GM19043 (cell line): ENCODE measurements at regions not wholly inside any gene's neighbourhood (a gene's known extent, or its start where the extent isn't known, plus 50 kb on each side); places are given as distances from the start of the nearest gene placed in this dataset.
"Not testable (repeated sequence)": the region's sequence is repeated elsewhere in the genome, so short reads cannot be mapped to it uniquely, and the experiment has no call there.

ENCODE experiments used
- ATAC-seq: cut with Tn5 transposase; IDR thresholded peaks from one replicate; pipeline ENCODE4 v1.9.1; 2021; ENCODE audit warnings: low read depth; ENCODE audit not compliant: unreplicated experiment

DNA sequence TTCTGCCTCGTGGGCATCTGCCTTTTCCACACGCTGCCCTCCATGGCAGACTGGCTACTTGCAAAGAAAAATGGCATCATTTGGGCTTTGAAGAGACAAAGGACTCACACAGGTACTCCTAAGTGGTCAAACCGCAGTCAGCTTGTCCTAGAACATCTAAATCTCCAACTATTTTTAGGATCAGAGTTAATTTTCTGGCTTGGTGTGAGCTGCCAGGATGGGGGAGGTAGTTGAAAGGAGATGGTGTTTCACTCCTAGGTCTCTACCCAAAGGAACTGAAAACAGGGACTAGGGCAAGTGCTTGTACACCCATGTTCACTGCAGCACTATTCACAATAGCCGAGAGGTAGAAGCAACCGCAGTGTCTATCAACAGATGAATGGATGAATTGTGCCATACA, 107.9 kb upstream of the ATL2 start:
- no peak for ATAC-seq

DNA sequence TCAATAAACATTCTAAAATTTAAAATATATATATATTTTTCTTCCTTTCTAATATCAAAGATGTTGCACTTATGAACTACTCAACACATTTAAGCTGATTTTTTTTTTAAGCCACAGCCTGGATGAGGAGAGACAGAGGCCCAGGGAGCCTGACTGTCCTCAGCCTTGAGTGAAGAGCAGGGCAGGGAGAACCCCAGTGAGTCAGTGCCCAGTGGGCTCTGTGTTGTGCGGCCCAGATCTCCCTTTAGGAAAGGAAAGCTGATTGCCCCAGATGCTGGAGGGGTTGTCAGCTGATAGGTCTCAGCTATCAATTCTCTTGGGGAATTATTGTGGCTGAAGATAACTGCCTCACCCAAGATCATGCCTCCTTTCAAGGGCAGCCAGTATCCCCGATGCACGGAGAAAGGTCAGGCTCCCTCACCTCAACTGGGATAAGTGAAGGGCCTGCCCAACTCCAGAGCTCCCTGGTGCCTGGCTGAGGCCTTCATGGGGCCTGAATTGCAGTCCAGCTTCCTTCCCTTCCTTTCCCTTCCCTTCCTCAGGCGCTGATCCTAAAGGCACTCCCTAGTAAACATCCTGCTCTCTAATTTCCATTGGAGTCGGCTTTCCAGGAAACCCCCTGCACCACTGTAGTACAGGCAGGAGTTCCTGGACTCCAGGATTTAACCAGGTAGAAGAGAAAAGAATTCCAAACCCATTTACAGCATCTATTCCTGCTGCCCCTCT, 106.9 kb upstream of the ATL2 start:
- ATAC-seq = no peak

DNA sequence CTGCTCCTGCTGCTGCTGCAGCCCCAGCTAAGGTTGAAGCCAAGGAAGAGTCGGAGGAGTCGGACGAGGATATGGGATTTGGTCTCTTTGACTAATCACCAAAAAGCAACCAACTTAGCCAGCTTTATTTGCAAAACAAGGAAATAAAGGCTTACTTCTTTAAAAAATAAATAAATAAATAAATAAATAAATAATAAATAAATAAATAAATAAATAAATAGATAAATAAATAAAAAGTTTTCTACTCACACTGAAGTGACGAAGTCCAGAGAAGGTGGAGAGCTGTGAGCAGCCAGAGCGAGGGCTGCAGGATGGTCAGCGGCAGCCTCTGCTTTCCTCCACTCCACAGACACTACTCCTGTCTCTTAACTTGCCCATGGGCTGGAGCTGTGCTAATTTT, 105.6 kb upstream of the ATL2 start:
- ATAC-seq = not testable (repeated sequence)

DNA sequence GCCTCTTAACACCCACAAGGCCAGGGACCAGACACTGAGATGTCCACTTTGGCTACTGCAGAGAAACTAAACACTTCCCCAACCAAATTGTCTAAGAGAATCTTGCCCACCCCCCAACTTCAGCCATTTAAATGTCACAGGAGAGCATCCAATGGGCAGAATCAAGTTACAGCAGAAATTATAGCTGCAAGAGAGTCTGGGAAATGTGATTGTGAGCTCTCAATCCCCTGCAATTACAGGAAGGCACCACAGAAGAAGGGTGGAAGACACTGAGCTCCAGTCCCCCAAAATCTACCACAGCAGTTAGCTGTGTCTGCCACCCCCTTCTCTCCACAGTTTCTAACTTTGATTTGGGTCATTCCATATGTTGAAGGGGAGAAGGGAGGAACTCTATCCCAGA, 103.5 kb upstream of the ATL2 start:
- ATAC-seq = no peak

DNA sequence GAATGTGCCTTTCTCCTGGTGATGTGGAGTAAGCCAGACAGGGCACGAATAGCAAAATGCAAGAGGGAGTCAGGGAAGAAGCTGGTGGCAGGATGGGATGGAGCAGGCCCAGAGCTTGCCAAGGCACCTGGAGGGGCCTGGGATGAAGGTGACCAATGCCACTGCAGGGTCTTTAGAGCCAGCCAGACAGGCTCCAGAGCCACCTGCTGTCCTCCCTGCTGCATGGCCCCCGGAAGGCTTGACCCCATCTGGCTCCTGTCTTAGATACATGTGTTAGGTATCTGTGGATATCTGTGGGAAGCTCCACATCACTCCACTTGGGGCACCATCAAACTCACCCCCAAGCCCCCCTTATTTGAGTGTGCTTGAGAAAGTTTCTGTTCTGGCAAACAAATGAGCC, 99.9 kb upstream of the ATL2 start:
- no peak for ATAC-seq

DNA sequence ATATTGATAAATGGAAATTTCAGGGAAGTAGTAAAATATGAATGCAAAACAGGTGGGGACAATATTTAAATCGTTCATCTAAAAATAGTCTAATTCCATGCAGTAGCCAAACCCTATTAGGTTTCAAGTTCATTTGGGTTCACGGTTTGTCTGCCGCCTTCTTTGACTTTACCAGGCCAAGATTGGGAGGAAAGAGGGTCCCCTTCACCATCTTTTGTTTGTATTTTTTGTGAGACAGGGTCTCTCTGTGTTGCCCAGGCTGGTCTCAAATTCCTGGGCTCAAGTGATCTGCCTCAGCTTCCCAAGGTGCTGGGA, 98.5 kb upstream of the ATL2 start:
- ATAC-seq = no peak

DNA sequence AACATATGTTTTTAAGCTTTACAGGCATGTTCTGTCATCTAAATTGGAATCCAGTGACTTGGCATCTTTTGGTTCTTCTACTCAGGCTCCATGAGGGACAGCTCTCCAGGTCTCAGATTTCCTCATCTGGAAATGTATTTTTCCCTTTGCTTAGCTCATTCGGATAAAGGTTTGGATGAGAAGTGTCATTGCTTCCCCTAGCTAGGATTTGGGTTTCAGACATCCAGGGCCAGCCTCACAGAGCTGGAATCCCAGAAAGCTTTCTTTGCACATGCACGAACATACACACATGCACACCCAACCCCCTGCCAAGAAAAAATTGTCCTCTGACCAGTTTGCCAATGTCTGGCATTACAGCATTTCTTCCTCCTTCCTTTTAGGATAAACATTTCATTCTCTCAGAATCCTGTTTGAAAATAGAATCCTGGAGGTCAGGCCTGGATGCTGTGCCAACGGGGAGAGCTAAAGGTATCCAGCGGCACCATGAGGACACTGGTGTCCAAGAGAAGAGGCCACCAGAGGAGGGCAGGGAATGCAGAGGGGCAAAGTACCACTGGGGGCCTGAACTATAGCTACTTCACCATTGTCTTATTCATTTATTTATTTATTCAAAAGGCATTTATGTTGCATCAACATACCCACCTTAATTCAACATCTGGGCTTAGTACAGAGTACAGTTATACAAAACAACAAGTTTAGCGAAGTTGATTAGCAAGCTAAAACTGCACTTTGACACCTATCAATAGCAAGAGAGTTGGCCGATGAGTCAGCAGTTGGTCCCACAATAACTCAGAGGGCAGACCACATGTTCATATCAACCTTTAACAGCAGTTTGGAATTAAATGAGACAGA, 97.9 kb upstream of the ATL2 start:
- ATAC-seq = no peak

DNA sequence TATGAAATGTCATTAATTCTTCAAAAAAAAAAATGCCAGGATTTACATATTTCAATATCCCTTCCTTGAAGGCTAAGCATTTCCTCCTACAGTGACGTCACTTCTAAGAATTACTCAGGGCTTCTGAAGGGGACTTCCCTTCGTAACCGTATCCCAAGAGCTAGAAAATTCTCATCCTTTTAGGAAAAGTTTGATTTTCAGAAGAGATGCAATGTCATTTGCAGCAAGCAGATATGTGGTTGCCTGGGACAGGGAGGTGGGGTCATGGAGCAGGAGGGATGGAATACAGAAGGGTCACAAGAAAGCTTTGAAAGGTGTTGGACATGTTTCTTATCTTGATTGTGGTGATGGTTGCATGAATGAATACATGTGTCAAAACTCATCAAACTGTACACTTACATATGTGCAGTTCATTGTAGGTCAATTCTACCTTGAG, 97.0 kb upstream of the ATL2 start:
- no peak for ATAC-seq

DNA sequence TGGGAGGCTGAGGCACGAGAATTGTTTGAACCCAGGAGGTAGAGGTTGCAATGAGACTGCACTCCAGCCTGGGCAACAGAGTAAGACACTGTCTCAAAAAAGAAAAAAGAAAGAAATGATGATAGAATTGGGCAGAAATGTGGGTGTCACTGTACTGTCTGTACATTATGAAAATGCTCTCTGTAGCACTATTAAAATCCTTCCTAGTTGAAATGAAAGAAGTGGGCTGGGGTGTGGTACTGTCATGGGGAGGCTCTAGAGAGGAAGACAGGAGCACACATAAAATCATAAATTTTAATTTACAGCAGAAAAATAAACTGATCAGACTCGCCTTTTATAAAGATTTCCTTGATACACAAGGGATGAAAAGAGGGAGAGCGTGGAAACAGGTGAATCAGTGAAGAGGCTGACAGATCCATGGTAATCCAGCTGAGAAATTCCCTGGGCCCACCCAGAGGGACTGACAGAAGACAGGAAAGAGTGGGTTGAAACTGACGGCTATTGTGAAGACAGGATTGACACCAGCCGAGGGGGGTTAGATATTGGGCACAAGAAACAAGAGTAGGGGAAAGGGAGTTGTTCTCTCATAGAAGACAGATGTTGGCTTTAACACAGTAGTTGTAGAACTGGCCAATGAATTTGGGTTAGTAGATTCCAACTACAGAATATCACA, 96.4 kb upstream of the ATL2 start:
- ATAC-seq = no peak

DNA sequence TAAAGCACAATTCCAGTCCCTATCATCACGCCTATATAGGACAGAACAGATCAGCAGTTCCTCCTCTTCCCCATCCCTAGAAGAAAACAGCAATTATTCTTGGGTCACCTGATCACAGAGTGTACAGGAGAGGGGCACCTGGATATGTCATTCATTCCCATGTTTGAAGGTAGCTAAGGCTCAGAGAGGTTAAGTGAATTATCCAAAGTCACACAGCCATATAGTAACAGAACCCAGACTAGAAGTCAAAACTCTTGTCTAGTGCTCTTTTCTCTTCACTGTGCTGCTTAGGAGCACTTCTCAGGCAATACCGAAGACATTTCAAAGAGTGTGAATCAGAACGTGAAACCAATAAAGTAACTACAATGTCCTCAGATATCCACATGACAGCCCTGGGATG, 93.0 kb upstream of the ATL2 start:
- no peak for ATAC-seq

DNA sequence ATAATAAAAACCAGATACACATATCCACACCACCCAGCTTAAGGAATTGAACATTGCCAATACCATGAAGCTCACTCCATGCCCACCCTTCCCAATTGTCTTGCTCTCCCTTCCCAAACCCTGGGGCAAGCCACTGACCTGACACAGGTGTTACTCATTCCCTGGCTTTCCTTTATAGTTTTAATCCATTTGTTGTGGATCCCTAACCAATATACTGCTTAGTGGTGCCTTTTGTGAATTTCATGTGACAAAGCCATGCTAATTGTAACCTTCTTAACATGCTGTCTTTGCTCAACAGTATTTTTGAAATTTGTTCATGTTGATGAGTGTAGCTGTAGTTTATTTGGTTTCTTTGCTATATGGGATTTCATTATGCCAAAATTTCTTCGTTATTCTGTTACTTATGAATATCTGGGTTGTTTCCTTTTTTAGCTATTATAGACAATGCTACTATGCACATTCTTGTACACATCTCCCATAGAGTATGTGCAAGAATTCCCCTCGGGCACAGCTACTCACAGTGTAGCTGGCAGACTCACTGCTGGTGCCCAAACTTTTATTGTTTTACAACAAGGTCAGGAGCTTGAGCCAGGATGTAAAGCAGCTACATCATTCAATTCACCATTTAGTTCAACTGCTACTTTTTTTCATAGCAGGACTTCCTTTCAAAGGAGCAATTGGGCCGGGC, 90.8 kb upstream of the ATL2 start:
- ATAC-seq = no peak

DNA sequence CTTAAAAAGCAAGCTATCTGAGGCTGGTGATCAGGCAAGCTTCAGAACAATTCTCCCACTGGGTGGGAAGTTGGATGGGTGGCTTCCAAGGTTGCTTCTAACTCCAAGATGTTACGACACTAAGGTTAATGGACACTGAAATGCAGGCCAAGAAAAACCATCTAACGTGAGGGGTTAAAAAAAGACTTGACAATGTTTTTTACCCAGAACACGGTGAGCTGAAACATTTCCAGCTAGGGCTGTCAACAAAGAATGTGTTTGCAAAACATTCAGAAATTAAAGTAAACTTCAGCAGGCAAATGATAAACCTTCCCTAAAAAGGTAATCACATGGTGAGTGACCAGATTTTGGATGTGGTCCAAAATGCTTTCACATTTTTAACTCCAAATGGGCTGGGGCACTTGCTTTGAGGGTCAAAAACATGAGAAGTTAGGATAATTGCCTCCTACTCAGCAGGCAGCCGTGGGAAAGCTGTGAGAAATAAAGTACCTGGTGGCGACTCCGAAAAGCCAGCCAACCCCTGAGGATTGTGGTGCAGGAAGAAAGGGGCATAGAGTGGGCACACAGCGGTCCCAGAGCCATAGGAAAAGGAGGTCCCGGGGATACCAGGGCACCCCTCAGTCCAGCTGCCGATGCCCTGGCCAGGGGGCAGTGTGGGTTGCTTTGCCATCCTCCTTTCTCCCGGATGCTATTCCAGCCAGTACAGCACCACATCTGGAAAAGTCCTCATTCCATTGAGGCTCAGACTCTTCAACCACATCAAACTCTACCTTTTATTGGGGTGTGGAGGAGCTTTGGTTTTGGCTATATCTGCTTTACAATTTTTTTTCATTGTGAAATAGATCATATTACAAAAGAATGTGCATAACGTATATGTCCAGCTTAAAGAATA, 90.0 kb upstream of the ATL2 start:
- ATAC-seq = no peak

DNA sequence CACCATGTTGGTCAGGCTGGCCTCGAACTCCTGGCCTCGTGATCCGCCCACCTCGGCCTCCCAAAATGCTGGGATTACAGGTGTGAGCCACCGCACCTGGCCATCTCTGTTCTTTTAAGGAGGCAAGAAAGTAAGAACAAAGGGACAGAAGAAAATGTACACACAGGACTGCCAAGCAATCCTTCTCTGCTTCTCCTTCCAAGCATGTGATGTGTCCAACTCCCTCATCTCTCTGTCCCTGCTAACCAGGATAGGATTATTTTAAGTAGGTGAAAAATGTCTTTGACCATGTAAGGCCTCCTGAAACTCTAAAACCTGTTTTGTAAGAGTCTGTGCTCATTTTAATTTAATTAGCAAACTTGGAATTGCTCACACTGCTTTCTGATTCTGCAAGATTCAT, 89.3 kb upstream of the ATL2 start:
- ATAC-seq = no peak

DNA sequence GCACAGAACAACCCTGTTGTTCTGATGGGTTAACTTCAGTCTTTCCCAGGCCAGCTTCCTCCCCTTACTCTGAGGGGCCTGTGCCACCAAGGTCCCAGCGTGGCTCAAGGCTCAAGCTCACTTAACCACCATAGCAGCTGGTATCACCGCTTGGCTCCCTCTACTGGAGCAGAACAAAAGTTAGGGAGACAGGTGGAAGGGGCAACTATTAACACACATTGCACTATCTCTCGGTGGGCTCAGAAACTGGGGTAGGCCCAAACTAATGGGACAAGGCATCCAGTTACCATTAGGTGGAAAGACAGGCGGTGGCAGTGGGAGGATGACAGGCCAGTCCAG, 88.7 kb upstream of the ATL2 start:
- no peak for ATAC-seq

DNA sequence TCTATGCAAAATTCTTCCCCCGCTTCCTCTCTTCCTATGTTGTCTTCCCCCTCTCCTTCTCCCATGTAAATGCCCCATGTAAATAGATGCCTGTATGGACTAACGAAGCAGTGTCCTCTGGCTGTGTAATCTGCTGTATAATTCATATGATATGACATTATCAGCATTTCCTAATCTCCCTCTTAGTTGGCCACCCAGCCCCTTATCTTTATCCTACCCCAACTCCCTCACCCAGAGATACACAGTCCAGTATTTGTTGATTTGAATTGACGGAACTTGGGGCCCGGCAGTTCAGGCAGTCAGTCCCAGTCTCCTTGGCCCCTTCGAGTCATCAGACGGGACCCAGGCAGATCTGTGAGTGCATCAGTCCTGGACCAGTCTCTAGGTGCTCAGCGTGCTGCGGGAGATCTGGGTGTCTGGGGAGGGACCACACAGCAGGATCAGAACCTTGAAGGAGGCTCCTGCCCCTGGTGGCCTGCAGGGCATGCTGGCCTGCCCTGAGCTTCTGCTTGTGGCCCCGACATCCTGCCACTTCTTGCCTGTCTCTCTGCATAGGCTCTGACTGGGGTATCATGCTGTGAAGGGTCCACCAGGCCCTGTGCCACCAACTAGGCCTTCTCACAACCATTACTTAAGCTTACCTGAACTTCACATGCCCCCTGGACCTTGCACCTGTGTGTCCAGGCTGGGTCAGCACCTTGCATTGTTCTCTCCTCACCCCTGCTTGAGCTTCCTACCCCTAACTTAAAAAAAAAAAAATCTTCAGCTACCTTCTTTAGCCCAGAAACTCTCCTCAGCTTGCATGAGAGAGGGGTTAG, 88.1 kb upstream of the ATL2 start:
- no peak for ATAC-seq

DNA sequence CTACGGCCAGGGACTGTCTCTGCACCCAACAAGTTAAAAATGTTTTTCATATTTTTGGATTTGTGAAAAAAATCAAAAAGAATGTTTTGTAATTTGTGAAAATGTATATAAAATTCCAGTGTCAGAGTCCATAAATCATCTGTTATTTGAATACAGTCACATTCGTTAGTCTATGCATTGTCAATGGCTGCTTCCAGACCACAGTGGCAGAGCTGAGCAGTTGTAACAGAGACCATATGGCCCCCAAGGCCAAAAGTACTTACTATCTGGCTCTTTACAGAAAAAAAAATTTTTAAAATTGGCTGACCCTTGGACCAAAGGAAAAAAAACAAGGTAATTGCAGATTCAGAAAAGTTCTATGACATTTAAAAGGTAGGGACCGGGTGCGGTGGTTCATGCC, 86.7 kb upstream of the ATL2 start:
- ATAC-seq = no peak

DNA sequence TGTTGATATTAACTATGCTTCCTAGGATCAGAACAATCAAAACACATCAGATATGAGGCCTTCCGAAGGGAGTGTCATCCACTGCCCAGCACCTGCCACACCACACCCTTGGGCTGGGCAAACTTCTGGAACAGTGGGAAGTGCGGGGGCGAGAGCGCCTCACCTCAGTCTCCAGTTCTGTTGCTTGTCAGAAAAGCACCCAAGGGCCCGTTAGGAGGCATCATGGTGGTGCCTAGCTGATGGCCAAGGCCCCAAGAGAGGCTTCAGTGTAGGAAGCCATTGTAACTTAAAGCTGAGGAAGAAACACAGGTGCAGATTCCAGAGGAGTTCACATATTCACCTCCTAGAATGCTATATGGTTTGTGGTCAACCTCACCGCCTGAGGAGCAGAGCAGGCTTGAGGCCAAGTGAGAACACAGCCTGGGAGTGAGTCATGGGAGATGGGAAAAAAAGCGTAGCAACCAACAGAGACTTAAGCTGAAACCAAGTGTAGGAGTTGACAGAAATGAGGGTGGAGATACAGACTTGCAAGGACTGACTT, 85.1 kb upstream of the ATL2 start:
- ATAC-seq = no peak

DNA sequence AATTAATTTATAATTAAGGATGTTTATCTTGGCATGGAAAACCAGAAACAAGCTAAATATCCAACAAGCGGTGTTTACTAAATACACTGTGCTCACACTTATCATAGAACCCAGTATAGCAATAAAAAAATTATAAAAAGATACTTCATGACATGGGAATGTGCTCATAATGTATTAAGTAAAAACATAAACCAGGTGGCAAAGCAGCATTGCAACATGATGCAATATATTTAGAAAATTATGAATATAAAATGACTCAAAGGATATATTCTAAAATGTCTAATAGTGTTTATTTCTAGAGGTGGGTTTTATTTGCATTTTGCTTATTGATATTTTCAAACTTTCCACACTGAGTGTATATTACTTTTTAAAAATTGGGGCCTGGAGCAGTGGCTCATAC, 84.4 kb upstream of the ATL2 start:
- no peak for ATAC-seq

DNA sequence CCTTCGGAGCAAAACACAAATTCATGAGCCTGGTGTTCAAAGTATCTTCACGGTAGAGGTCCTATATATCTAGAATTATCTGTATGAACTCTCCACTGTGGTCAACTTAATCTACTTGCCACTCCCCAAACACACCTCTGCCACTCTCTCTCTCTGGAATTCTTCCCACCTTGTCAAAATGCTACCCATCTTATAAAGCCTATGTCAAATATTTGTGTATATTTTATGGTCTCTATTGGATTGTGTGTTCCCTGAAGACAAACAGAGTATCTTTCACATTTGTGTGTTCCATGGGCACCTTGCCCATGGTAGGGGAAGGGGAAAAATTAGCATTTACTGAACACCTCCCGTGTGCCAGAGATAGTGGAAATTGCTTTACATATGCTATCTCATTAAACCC, 83.2 kb upstream of the ATL2 start:
- no peak for ATAC-seq
